IMR-90 (cell line): ENCODE measurements at regions not wholly inside any gene's neighbourhood (a gene's known extent, or its start where the extent isn't known, plus 50 kb on each side); places are given as distances from the start of the nearest gene placed in this dataset.

Experiments
- ATAC-seq: fragments of 200-7000 bp; cut with Tn5 transposase; 2 replicates; pipeline ENCODE4 v1.9.1; 2020; ENCODE audit warnings: low read depth, mild to moderate bottlenecking, moderate library complexity
- BruUV-seq: library from RNA; stranded (reverse); fragments of 400-500 nt; replicated peaks from 2 replicates; lab custom pipeline; 2021; lab: Mats Ljungman, UMichigan
- CTCF ChIA-PET: fragments of 300-600 bp; formaldehyde crosslinking; extraction: SDS; loops from one replicate; lab custom pipeline; 2021; ENCODE audit warnings: antibody characterized with exemption; lab: Yijun Ruan, JAX
- POLR2A ChIA-PET: fragments of 300-600 bp; sonication (Branson Sonifier 250); formaldehyde crosslinking; loops from one replicate; lab custom pipeline; 2022; ENCODE audit warnings: antibody characterized with exemption; ENCODE audit not compliant: unreplicated experiment; lab: Charles Lee
- DNase-seq: peaks from one replicate; pipeline ENCODE4 v3.0.0; 2013
- H2AFZ ChIP-seq: replicated peaks from 2 replicates; pipeline ENCODE3; 2013; ENCODE audit warnings: low read length, mild to moderate bottlenecking; ENCODE audit not compliant: poor library complexity
- H2AK5ac ChIP-seq: 2 replicates; pipeline ENCODE4 v1.6.1; 2013; ENCODE audit warnings: low read depth, low read length, inconsistent platforms
- H2AK9ac ChIP-seq: replicated peaks from 2 replicates; pipeline ENCODE3; 2013; ENCODE audit warnings: mild to moderate bottlenecking, low read depth, low read length, moderate library complexity; ENCODE audit not compliant: poor library complexity
- H2BK120ac ChIP-seq: 2 replicates; pipeline ENCODE4 v1.6.1; 2013; ENCODE audit warnings: low read depth, low read length, inconsistent platforms
- H2BK15ac ChIP-seq: 3 replicates; pipeline ENCODE4 v1.6.1; 2013; ENCODE audit warnings: low read depth, low read length, inconsistent platforms
- H2BK20ac ChIP-seq: 2 replicates; pipeline ENCODE4 v1.6.1; 2013; ENCODE audit warnings: low read depth, mild to moderate bottlenecking, inconsistent platforms, low read length, moderate library complexity
- H2BK5ac ChIP-seq: 2 replicates; pipeline ENCODE4 v1.6.1; 2013; ENCODE audit warnings: mild to moderate bottlenecking, low read depth, low read length, inconsistent platforms; ENCODE audit not compliant: poor library complexity, severe bottlenecking
- H3K14ac ChIP-seq: replicated peaks from 2 replicates; pipeline ENCODE4 v1.6.1; 2013; ENCODE audit warnings: low read depth, low read length, inconsistent platforms
- H3K18ac ChIP-seq: 2 replicates; pipeline ENCODE4 v1.6.1; 2013; ENCODE audit warnings: low read depth, low read length, control low read depth
- H3K23ac ChIP-seq: 2 replicates; pipeline ENCODE4 v1.6.1; 2013; ENCODE audit warnings: low read depth, low read length, inconsistent platforms
- H3K27ac ChIP-seq: 2 replicates; pipeline ENCODE4 v1.5.1; 2013; ENCODE audit warnings: mild to moderate bottlenecking, control low read depth, low read length; ENCODE audit not compliant: insufficient read depth
- H3K27me3 ChIP-seq: 2 replicates; pipeline ENCODE4 v1.6.1; 2013; ENCODE audit warnings: low read length; ENCODE audit not compliant: control insufficient read depth, insufficient read depth
- H3K36me3 ChIP-seq: 2 replicates; pipeline ENCODE4 v1.6.1; 2013; ENCODE audit warnings: low read length, mixed read lengths; ENCODE audit not compliant: control insufficient read depth, insufficient read depth
- H3K4ac ChIP-seq: 2 replicates; pipeline ENCODE4 v1.6.1; 2013; ENCODE audit warnings: low read depth, low read length, inconsistent platforms
- H3K4me1 ChIP-seq: 2 replicates; pipeline ENCODE4 v1.6.1; 2013; ENCODE audit warnings: low read length, mixed read lengths; ENCODE audit not compliant: control insufficient read depth, insufficient read depth
- H3K4me2 ChIP-seq: 2 replicates; pipeline ENCODE4 v1.6.1; 2013; ENCODE audit warnings: low read depth, mild to moderate bottlenecking, control low read depth, low read length, moderate library complexity
- H3K4me3 ChIP-seq: 2 replicates; pipeline ENCODE4 v1.5.1; 2013; ENCODE audit warnings: low read depth, mild to moderate bottlenecking, control low read depth, low read length, moderate library complexity; ENCODE audit not compliant: insufficient read depth
- H3K56ac ChIP-seq: 2 replicates; pipeline ENCODE4 v1.6.1; 2013; ENCODE audit warnings: low read length, inconsistent platforms; ENCODE audit not compliant: insufficient read depth; ENCODE audit errors: extremely low read depth
- H3K79me1 ChIP-seq, 2 experiments: 2 replicates each; pipeline ENCODE4 v1.6.1; 2013; ENCODE audit warnings: low read length in 2 of 2, inconsistent platforms in 1 of 2, low read depth in 1 of 2
- H3K9ac ChIP-seq: 2 replicates; pipeline ENCODE4 v1.6.1; 2013; ENCODE audit warnings: low read depth, low read length, control low read depth
- H3K9me1 ChIP-seq: 2 replicates; pipeline ENCODE4 v1.6.1; 2013; ENCODE audit warnings: low read length, inconsistent platforms; ENCODE audit not compliant: insufficient read depth
- H3K9me3 ChIP-seq: 2 replicates; pipeline ENCODE4 v1.6.1; 2013; ENCODE audit warnings: low read length; ENCODE audit not compliant: control insufficient read depth, insufficient read depth
- H4K20me1 ChIP-seq: 2 replicates; pipeline ENCODE4 v1.6.1; 2013; ENCODE audit warnings: low read length, inconsistent platforms; ENCODE audit not compliant: insufficient read depth
- H4K5ac ChIP-seq: 2 replicates; pipeline ENCODE4 v1.6.1; 2013; ENCODE audit warnings: mild to moderate bottlenecking, low read depth, low read length, control low read depth
- H4K8ac ChIP-seq, 2 experiments: 2 replicates each; pipeline ENCODE4 v1.6.1; 2013; ENCODE audit warnings: low read depth in 2 of 2, low read length in 2 of 2, control low read depth in 1 of 2, inconsistent platforms in 1 of 2
- H4K91ac ChIP-seq: 2 replicates; pipeline ENCODE4 v1.6.1; 2013; ENCODE audit warnings: low read depth, low read length, inconsistent platforms; ENCODE audit not compliant: insufficient read depth
- BHLHE40 ChIP-seq: fragments of 150-350 bp; IDR thresholded peaks from 2 replicates; pipeline ENCODE4 v1.6.1; 2016; ENCODE audit warnings: mild to moderate bottlenecking, low read depth, low read length
- CEBPB ChIP-seq: IDR thresholded peaks from 2 replicates; pipeline ENCODE4 v1.6.1; 2012; ENCODE audit warnings: low read depth, low read length, improper control_type of control experiment
- CHD1 ChIP-seq: IDR thresholded peaks from 2 replicates; pipeline ENCODE4 v1.6.1; 2012; ENCODE audit warnings: low read depth, low read length, improper control_type of control experiment
- CTCF ChIP-seq: conservative IDR thresholded peaks from 2 replicates; pipeline ENCODE4 v1.5.1; 2012; ENCODE audit warnings: mild to moderate bottlenecking, low read depth, low read length, improper control_type of control experiment
- ELK1 ChIP-seq: fragments of 150-350 bp; IDR thresholded peaks from 2 replicates; pipeline ENCODE4 v1.6.1; 2016; ENCODE audit warnings: low read depth, mild to moderate bottlenecking, low read length, moderate library complexity, borderline replicate concordance
- MAFK ChIP-seq: IDR thresholded peaks from 2 replicates; pipeline ENCODE4 v1.6.1; 2012; ENCODE audit warnings: low read depth, low read length, improper control_type of control experiment
- MAZ ChIP-seq: IDR thresholded peaks from 2 replicates; pipeline ENCODE4 v1.6.1; 2012; ENCODE audit warnings: low read depth, mild to moderate bottlenecking, low read length, improper control_type of control experiment, moderate library complexity, borderline replicate concordance
- MXI1 ChIP-seq: IDR thresholded peaks from 2 replicates; pipeline ENCODE4 v1.6.1; 2012; ENCODE audit warnings: low read depth, mild to moderate bottlenecking, low read length, moderate library complexity, borderline replicate concordance
- NFE2L2 ChIP-seq: fragments of 150-350 bp; IDR thresholded peaks from 2 replicates; pipeline ENCODE4 v1.6.1; 2016; ENCODE audit warnings: low read depth, mild to moderate bottlenecking, low read length
- RCOR1 ChIP-seq: IDR thresholded peaks from 2 replicates; pipeline ENCODE4 v1.6.1; 2012; ENCODE audit warnings: mild to moderate bottlenecking, low read length, improper control_type of control experiment; ENCODE audit not compliant: insufficient replicate concordance
- RFX5 ChIP-seq: IDR thresholded peaks from 2 replicates; pipeline ENCODE4 v1.8.0; 2012; ENCODE audit warnings: low read depth, mild to moderate bottlenecking, low read length, moderate library complexity
- SMC3 ChIP-seq: fragments of 150-350 bp; IDR thresholded peaks from 2 replicates; pipeline ENCODE4 v1.6.1; 2016; ENCODE audit warnings: low read depth, mild to moderate bottlenecking, antibody characterized with exemption, low read length, moderate library complexity
- USF2 ChIP-seq: fragments of 150-350 bp; IDR thresholded peaks from 2 replicates; pipeline ENCODE4 v1.6.1; 2017; ENCODE audit warnings: mild to moderate bottlenecking, antibody characterized with exemption, low read length, low read depth
- WGBS, 2 experiments: methylation state at CpG; one replicate each; pipeline versions ENCODE4 v1.1.5 to v1.1.7; 2013; ENCODE audit warnings: missing lambda C conversion rate in 2 of 2; ENCODE audit not compliant: insufficient read length in 1 of 2; ENCODE audit errors: extremely low coverage in 2 of 2; 5-methylcytosine and 5-hydroxymethylcytosine counted together
- dilution Hi-C: fragments of 300-500 bp; cut with HindIII; formaldehyde crosslinking; loops from one replicate; pipeline ENCODE4 v1.14.3; 2018; ENCODE audit warnings: low sequenced_read_pairs; ENCODE audit not compliant: unreplicated experiment
- in situ Hi-C: fragments of 300-500 bp; cut with MboI; formaldehyde crosslinking; loops from 3 replicates; pipeline ENCODE4 v1.14.3; 2019; ENCODE audit warnings: low sequenced_read_pairs, inconsistent platforms, mixed read lengths
- intact Hi-C: fragments of 100-400 bp; cut with micrococcal nuclease; formaldehyde crosslinking; loops from 2 replicates; pipeline ENCODE4 v1.10.0; 2022

- no peak for ATAC-seq
- WGBS, 2 experiments, result 83% methylated on average over 2 of the region's 13 CpGs; no CpG with 5 or more reads in 1 of the 2 experiments
- no peaks in the 10 kb centered on the region for H3K9me3 ChIP-seq
- H4K8ac ChIP-seq, result no peak overlapping the region
- H3K56ac ChIP-seq, result no peak overlapping the region
- dilution Hi-C loops, result no loop called here
- H3K4me1 ChIP-seq, result no peaks in the 10 kb centered on the region
- no peaks in the 10 kb centered on the region for H3K36me3 ChIP-seq
- H3K14ac ChIP-seq, result no peak overlapping the region
- no peak overlapping the region for H3K4me2 ChIP-seq
- no peak overlapping the region for H3K18ac ChIP-seq
- no peaks in the 10 kb centered on the region for H4K20me1 ChIP-seq
- no peak overlapping the region for H3K9ac ChIP-seq
- H2AK5ac ChIP-seq, result no peak overlapping the region
- H3K9me1 ChIP-seq, result no peaks in the 10 kb centered on the region
- no peak overlapping the region for H2BK15ac ChIP-seq
- ChIA-PET POLR2A (no interaction called here), CTCF (no interaction called here)
- H2BK20ac ChIP-seq, result no peak overlapping the region
- no peak overlapping the region for H2BK120ac ChIP-seq
- intact Hi-C loops, result no loop called here
- H2AK9ac ChIP-seq, result no peak overlapping the region
- no peak for TF ChIP-seq NFE2L2
- no peak for TF ChIP-seq CHD1
- no peak for TF ChIP-seq BHLHE40
- no peak for TF ChIP-seq MXI1
- no peak for TF ChIP-seq RFX5
- no peak for TF ChIP-seq ELK1
- TF ChIP-seq CEBPB, result no peak
- no peak for TF ChIP-seq SMC3
- no peak for TF ChIP-seq MAFK
- TF ChIP-seq CTCF, result no peak
- no peak for TF ChIP-seq USF2
- no peak for TF ChIP-seq MAZ
- no peak for TF ChIP-seq RCOR1
- H4K5ac ChIP-seq, result no peak overlapping the region
- BruUV-seq, result no TSS peak
- H3K27me3 ChIP-seq, result peaks cover 51% of the 10 kb centered on the region
- H3K4ac ChIP-seq, result no peak overlapping the region
- no peak overlapping the region for H2AFZ ChIP-seq
- no peak overlapping the region for H4K91ac ChIP-seq
- no peak for DNase-seq
- H3K79me1 ChIP-seq, result no peaks in the 10 kb centered on the region
- no peak overlapping the region for H3K4me3 ChIP-seq
- H3K23ac ChIP-seq, result no peak overlapping the region
- no peak overlapping the region for H2BK5ac ChIP-seq
- no peak overlapping the region for H3K27ac ChIP-seq
- in situ Hi-C loops, result no loop called here
These were observed 366.2 kb upstream of the TNRC6C start for GRCh38 chr17:77592106-77592865.
